ENCODE measurements at regions not wholly inside any gene's neighbourhood (a gene's known extent, or its start where the extent isn't known, plus 50 kb on each side); places are given as distances from the start of the nearest gene placed in this dataset.

DNA sequence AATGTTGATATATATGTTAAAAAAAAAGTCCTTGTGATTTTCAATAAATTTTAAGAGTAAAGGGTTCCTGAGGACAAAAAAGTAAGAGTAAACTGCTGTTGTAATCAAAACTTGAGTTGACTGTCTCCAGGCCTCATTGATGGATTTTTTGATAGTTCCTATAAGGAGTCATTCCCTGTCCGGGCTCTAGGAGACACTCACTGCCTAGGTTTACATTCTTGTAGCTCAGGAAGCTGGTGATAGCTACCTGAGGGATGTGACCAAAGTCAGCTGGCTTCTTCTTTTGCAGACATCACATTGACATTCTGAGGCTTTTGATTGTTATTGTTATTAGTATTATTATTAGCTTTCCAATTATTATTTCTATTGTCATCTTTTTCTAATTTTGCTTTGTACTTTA is 116.5 kb upstream of the FBXL7 start:
- no peak for TF ChIP-seq EZH2 (IDR thresholded peaks at IDR 0.05; ENCODE audit: borderline replicate concordance, insufficient read depth, low read depth, low read length, poor library complexity, severe bottlenecking)
- TF ChIP-seq, protein P1, sequence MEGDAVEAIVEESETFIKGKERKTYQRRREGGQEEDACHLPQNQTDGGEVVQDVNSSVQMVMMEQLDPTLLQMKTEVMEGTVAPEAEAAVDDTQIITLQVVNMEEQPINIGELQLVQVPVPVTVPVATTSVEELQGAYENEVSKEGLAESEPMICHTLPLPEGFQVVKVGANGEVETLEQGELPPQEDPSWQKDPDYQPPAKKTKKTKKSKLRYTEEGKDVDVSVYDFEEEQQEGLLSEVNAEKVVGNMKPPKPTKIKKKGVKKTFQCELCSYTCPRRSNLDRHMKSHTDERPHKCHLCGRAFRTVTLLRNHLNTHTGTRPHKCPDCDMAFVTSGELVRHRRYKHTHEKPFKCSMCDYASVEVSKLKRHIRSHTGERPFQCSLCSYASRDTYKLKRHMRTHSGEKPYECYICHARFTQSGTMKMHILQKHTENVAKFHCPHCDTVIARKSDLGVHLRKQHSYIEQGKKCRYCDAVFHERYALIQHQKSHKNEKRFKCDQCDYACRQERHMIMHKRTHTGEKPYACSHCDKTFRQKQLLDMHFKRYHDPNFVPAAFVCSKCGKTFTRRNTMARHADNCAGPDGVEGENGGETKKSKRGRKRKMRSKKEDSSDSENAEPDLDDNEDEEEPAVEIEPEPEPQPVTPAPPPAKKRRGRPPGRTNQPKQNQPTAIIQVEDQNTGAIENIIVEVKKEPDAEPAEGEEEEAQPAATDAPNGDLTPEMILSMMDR (IDR thresholded peaks at IDR 0.05), result no peak
- H3K27me3 Mint-ChIP-seq, result no peaks in the 10 kb centered on the region
- no peaks in the 10 kb centered on the region for H3K36me3 ChIP-seq (replicated peaks in 1 of 2; ENCODE audit: control extremely low read depth in 1 of 2, control insufficient read depth in 1 of 2, extremely low read depth in 1 of 2, insufficient read depth in 2 of 2, low read length in 1 of 2)
- no peak overlapping the region for H3K27ac ChIP-seq (ENCODE audit: low read length in 2 of 2)
- no peaks in the 10 kb centered on the region for H3K27me3 ChIP-seq (replicated peaks in 1 of 4; ENCODE audit: control extremely low read depth in 1 of 4, control insufficient read depth in 3 of 4, insufficient read depth in 4 of 4, low read length in 3 of 4)
- POLR2A ChIA-PET, result no interaction called here
- DNase-seq (no peak), ATAC-seq (ENCODE audit: low read depth) (no peak)
- H3K4me2 ChIP-seq (replicated peaks; ENCODE audit: low read depth, low read length, poor library complexity, severe bottlenecking), result no peak overlapping the region
- no peaks in the 10 kb centered on the region for H3K79me2 ChIP-seq (ENCODE audit: control insufficient read depth, insufficient read depth, low read length)
- intact Hi-C loops (cut with micrococcal nuclease), result no loop called here
- H3K9ac ChIP-seq (ENCODE audit: low read length), result no peak overlapping the region
- H3K9me3 ChIP-seq (ENCODE audit: control extremely low read depth in 1 of 3, control insufficient read depth in 2 of 3, insufficient read depth in 1 of 3, low read length in 2 of 3), result peaks cover 0 to 26% (median 0%) of the 10 kb centered on the region in 3 donors
- H3K4me1 Mint-ChIP-seq, result no peaks in the 10 kb centered on the region
- no peaks in the 10 kb centered on the region for H3K9me3 Mint-ChIP-seq (ENCODE audit: insufficient read depth)
- CTCF ChIA-PET, result no interaction called here
- H3K27ac Mint-ChIP-seq, result no peak overlapping the region
- H4K20me1 ChIP-seq (ENCODE audit: control insufficient read depth, insufficient read depth, low read length, poor library complexity, severe bottlenecking), result no peaks in the 10 kb centered on the region
- no peak overlapping the region for H3K4me3 ChIP-seq (ENCODE audit: control extremely low read depth in 1 of 5, extremely low read depth in 1 of 5, insufficient read depth in 1 of 5, low read depth in 2 of 5, low read length in 4 of 5)
- no peaks in the 10 kb centered on the region for H3K4me1 ChIP-seq (ENCODE audit: control insufficient read depth in 2 of 2, insufficient read depth in 2 of 2, low read length in 2 of 2)
- H3K4me3 Mint-ChIP-seq, result no peak overlapping the region
- WGBS (ENCODE audit: insufficient coverage), result 29% methylated on average over 1 of the region's 1 CpG
- H2AFZ ChIP-seq (ENCODE audit: insufficient read depth, low read depth, low read length, poor library complexity, severe bottlenecking), result no peak overlapping the region

DNA sequence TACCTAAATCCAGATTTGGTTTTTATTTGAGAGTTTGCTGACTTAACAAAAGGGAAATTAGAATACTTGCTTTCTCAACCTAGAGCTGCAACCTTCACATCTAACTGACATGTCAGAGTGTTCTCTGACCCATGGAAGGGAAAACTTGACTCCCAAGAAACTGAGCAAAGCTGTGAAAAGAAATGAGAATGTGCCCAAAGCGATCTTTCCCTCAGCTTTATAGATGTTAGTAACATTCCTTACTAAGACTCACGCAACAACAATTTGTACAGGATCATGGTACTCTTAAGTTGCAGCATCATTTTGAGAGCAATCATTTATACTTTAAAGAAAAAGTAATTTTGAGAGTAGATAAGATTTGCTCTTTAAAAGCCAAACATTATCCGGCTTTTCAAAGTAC is 117.0 kb upstream of the FBXL7 start:
- no CpG with 5 or more reads among the region's 3 CpGs for WGBS (ENCODE audit: insufficient coverage)
- no peaks in the 10 kb centered on the region for H4K20me1 ChIP-seq (ENCODE audit: control insufficient read depth, insufficient read depth, low read length, poor library complexity, severe bottlenecking)
- ChIA-PET POLR2A (no interaction called here), CTCF (no interaction called here)
- Mint-ChIP-seq H3K27me3 (no peaks in the 10 kb centered on the region), H3K4me1 (no peaks in the 10 kb centered on the region), H3K9me3 (ENCODE audit: insufficient read depth) (no peaks in the 10 kb centered on the region), H3K4me3 (no peak overlapping the region), H3K27ac (no peak overlapping the region)
- DNase-seq (no peak), ATAC-seq (ENCODE audit: low read depth) (no peak)
- intact Hi-C loops (cut with micrococcal nuclease), result no loop called here
- H3K4me3 ChIP-seq (ENCODE audit: control extremely low read depth in 1 of 5, extremely low read depth in 1 of 5, insufficient read depth in 1 of 5, low read depth in 2 of 5, low read length in 4 of 5), result no peak overlapping the region
- no peaks in the 10 kb centered on the region for H3K27me3 ChIP-seq (replicated peaks in 1 of 4; ENCODE audit: control extremely low read depth in 1 of 4, control insufficient read depth in 3 of 4, insufficient read depth in 4 of 4, low read length in 3 of 4)
- H3K9ac ChIP-seq (ENCODE audit: low read length), result no peak overlapping the region
- H3K9me3 ChIP-seq (ENCODE audit: control extremely low read depth in 1 of 3, control insufficient read depth in 2 of 3, insufficient read depth in 1 of 3, low read length in 2 of 3), result peaks cover 0 to 26% (median 0%) of the 10 kb centered on the region in 3 donors
- no peak overlapping the region for H3K27ac ChIP-seq (ENCODE audit: low read length in 2 of 2)
- no peak for TF ChIP-seq EZH2 (IDR thresholded peaks at IDR 0.05; ENCODE audit: borderline replicate concordance, insufficient read depth, low read depth, low read length, poor library complexity, severe bottlenecking)
- TF ChIP-seq, protein P1 (IDR thresholded peaks at IDR 0.05), result no peak
- H3K36me3 ChIP-seq (replicated peaks in 1 of 2; ENCODE audit: control extremely low read depth in 1 of 2, control insufficient read depth in 1 of 2, extremely low read depth in 1 of 2, insufficient read depth in 2 of 2, low read length in 1 of 2), result no peaks in the 10 kb centered on the region
- no peak overlapping the region for H3K4me2 ChIP-seq (replicated peaks; ENCODE audit: low read depth, low read length, poor library complexity, severe bottlenecking)
- no peaks in the 10 kb centered on the region for H3K4me1 ChIP-seq (ENCODE audit: control insufficient read depth in 2 of 2, insufficient read depth in 2 of 2, low read length in 2 of 2)
- no peak overlapping the region for H2AFZ ChIP-seq (ENCODE audit: insufficient read depth, low read depth, low read length, poor library complexity, severe bottlenecking)
- H3K79me2 ChIP-seq (ENCODE audit: control insufficient read depth, insufficient read depth, low read length), result no peaks in the 10 kb centered on the region

Measured in B cell (primary cell).